NCI-H446 treated with DMSO at 0.1 percent for 48 hours (cell line): ENCODE measurements at regions not wholly inside any gene's neighbourhood (a gene's known extent, or its start where the extent isn't known, plus 50 kb on each side); places are given as distances from the start of the nearest gene placed in this dataset.
"Not testable (repeated sequence)": the region's sequence is repeated elsewhere in the genome, so short reads cannot be mapped to it uniquely, and the experiment has no call there.

ENCODE experiments used
- DNase-seq: peaks from one replicate; lab custom pipeline; 2025; lab: John Stamatoyannopoulos, UW

GRCh38 chr3:153028381-153028780 lies 133.6 kb upstream of the RAP2B start:
- DNase-seq = no peak

- DNase-seq = no peak
Observed at GRCh38 chr3:153029350-153029749, 132.7 kb upstream of the RAP2B start.

GRCh38 chr3:153032891-153033290 lies 129.1 kb upstream of the RAP2B start:
- no peak for DNase-seq

- no peak for DNase-seq
Observed at GRCh38 chr3:153036846-153037245, 125.2 kb upstream of the RAP2B start.

GRCh38 chr3:153038367-153038766 lies 123.7 kb upstream of the RAP2B start:
- DNase-seq = no peak

GRCh38 chr3:153038779-153039178 lies 123.2 kb upstream of the RAP2B start:
- no peak for DNase-seq

GRCh38 chr3:153041181-153041580 lies 120.8 kb upstream of the RAP2B start:
- DNase-seq = no peak

- no peak for DNase-seq
Observed at GRCh38 chr3:153042088-153042487, 119.9 kb upstream of the RAP2B start.

- no peak for DNase-seq
Observed at GRCh38 chr3:153043729-153044328, 118.2 kb upstream of the RAP2B start.

GRCh38 chr3:153045150-153045549 lies 116.9 kb upstream of the RAP2B start:
- no peak for DNase-seq

GRCh38 chr3:153050978-153051377 lies 111.0 kb upstream of the RAP2B start:
- no peak for DNase-seq

- no peak for DNase-seq
Observed at GRCh38 chr3:153051427-153052095, 110.5 kb upstream of the RAP2B start.

- no peak for DNase-seq
Observed at GRCh38 chr3:153052096-153052460, 109.9 kb upstream of the RAP2B start.

- no peak for DNase-seq
Observed at GRCh38 chr3:153055217-153055616, 106.8 kb upstream of the RAP2B start.

GRCh38 chr3:153055779-153056178 lies 106.2 kb upstream of the RAP2B start:
- no peak for DNase-seq

GRCh38 chr3:153058031-153058688 lies 103.9 kb upstream of the RAP2B start:
- DNase-seq = not testable (repeated sequence)

- no peak for DNase-seq
Observed at GRCh38 chr3:153060346-153060745, 101.7 kb upstream of the RAP2B start.

GRCh38 chr3:153061938-153062528 lies 100.0 kb upstream of the RAP2B start:
- no peak for DNase-seq

- DNase-seq = no peak
Observed at GRCh38 chr3:153063337-153063736, 98.7 kb upstream of the RAP2B start.

GRCh38 chr3:153066983-153067382 lies 95.0 kb upstream of the RAP2B start:
- no peak for DNase-seq

GRCh38 chr3:153069598-153070510 lies 92.2 kb upstream of the RAP2B start:
- peak; percentile 54 for DNase-seq

GRCh38 chr3:153070511-153070868 lies 91.5 kb upstream of the RAP2B start:
- peak; percentile 54 for DNase-seq
